Islet precursor cell (in vitro differentiated cells): ENCODE measurements at regions not wholly inside any gene's neighbourhood (a gene's known extent, or its start where the extent isn't known, plus 50 kb on each side); places are given as distances from the start of the nearest gene placed in this dataset.
"Not testable (repeated sequence)": the region's sequence is repeated elsewhere in the genome, so short reads cannot be mapped to it uniquely, and the experiment has no call there.

Experiments used
- DNase-seq: peaks from one replicate; pipeline ENCODE4 v3.0.0-alpha.2; 2018

DNA sequence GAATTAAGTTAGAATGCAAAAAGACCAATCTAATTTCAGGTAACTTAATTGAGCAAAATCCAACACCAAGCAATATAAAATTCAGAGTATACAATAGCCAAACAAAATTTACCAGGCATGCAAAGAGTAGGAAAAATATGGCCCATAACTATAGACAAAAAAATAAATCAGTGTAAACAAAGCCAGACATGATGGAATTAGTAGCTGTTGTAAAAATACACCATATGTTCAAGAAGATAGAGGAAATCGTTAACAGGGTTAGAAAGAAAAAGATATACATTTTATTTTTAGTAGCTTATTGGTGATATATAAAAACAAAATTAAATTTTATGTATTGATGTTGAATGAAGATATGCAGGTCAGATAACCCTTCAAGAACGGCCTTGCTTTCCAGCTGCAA lies 621.1 kb upstream of the MIR17HG start:
- DNase-seq, result no peak

DNA sequence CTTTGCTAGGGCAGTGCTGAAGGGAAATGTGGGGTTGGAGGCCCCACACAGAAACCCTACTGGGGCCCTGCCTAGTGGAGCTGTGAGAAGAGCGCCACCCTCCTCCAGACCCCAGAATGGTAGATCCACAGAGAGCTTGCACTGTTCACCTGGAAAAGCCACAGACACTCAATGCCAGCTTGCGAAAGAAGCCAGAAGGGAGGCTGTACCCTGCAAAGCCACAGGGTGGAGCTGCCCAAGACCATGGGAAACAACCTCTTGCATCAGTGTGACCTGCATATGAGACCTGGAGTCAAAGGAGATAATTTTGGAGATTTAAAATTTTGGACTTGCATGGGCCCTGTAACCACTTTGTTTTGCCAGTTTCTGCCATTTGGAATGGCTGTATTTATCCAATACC lies 615.4 kb upstream of the MIR17HG start:
- no peak for DNase-seq

DNA sequence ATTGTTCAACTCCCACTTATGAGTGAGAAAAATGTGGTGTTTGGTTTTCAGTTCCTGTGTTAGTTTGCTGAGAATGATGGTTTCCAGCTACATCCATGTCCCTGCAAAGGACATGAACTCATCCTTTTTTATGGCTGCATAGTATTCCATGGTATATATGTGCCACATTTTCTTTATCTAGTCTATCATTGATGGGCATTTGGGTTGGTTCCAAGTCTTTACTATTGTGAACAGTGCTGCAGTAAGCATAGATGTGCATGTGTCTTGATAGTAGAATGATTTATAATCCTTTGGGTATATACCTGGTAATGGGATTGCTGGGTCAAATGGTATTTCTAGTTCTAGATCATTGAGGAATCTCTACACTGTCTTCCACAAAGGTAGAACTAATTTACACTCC lies 613.0 kb upstream of the MIR17HG start:
- DNase-seq, result not testable (repeated sequence)

- no peak for DNase-seq
Observed at GRCh38 chr13:90738881-90739280, 608.6 kb upstream of the MIR17HG start.

DNA sequence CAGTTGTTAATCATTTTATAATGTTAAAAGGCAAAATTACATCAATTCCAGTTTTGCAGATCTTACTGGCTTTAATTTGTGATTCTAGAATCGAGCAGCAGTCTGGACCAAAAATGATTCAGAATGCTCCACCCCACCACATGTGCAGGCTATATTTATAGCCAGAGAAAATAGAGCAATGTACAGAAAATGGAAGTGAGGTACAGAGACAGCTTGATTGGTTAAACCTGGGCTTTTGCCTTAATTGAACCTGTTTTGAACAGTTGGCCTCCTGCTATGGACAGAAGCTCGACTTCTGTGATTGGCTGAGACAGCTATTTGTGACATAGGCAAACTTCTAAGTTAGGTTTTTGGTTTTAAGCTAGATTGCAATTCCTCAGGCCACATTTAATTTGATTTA lies 607.4 kb upstream of the MIR17HG start:
- no peak for DNase-seq

DNA sequence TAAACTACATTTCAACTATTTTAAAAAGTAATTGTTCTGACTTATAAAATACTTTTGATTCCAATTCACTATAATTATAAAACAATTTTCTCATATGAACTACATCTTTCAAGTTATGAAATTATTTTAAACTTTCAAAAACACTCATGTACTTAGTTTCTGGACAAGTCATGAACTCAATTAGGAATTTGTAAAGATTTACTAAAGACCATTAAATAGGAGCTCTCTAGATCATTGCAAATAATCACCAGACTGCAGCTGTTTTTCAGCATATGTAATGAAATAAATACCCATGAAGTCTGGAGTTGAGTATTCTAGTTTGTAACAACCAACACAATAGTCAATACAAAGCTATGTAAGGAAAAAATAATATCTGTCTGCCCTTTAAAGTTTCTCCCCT lies 605.1 kb upstream of the MIR17HG start:
- no peak for DNase-seq

DNA sequence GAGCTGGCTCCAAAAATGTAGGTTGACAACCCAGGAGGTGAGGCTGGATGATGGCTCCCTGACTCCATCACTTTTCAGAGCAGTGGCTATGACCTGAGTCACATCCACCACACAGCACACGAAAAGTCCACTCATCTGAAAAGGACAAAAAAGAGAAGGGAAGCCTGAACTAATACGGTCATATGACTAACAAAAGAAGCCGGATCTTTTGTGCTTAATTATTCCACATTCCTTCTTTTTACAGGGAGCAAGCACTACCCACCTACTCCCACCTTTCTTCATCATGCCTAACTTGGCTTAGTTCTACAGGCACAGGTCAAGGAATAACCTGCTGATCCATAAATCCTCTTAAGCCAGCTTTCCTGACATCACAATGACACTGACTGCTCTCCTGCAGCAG lies 601.3 kb upstream of the MIR17HG start:
- DNase-seq, result no peak

GRCh38 chr13:90750021-90750420 lies 597.5 kb upstream of the MIR17HG start:
- DNase-seq, result no peak

DNA sequence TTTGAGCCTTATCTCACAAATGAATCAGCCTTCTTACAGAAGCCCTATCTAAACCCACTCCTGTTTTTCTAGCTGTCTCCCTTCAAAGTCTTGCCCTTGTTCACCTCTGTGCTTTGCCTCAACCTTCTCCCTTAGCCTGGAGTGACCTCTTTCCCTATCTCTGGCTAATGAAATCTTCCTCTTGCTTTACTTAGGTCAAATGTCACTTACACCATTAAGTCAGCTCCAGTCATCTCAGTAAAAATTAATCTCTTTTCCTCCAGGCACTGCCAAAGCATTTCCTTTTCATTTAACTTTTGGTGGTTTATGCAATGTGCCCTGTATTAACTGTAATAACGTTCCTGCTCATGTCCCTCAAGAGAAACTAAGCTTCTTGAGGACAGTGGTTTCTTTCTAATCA lies 596.5 kb upstream of the MIR17HG start:
- DNase-seq, result no peak

DNA sequence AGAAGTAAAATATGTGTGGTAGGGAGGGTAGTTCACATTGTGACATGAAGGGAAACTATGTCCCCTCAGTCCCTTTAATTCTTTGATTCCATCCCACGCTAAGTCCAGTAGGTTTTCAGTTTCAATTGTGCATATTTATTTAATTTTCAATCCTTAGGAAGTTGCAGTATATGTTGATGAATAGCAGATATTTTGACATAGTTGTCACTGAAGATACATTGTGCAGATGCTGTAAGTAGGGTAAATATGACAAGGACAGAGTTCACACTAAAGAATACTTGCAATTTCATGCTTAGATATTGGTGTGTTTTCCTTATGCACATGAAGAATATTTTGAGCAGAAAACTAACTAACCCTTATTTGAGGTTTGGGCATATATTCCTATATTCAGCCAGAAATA lies 595.4 kb upstream of the MIR17HG start:
- DNase-seq, result no peak

DNA sequence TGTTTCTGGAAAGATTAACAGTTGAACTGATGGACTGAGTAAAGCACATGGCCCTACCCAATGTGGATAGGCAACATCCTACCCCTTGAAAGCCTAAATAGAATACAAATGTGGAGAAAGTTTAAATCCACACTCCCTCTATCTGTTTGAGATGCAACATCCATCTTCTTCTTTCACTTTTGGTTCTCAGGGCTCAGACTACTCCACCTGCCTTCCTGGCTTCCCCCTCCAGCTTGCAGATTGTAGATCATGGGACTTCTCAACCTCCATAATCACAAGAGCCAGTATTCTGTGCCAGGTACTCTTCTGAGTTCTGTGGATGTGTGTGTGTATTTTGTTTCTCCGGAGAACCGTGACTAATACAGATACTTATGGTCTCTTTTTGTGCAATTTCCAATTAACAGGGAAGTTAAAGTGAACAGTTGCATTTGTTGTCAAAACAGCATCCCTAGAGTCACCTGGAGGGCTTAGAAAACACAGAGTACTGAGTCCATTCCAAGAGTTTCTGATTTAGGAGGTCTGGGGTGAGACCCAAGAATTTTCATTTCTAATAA lies 590.3 kb upstream of the MIR17HG start:
- no peak for DNase-seq

GRCh38 chr13:90760639-90761038 lies 586.8 kb upstream of the MIR17HG start:
- DNase-seq, result no peak

- DNase-seq, result no peak
Observed at GRCh38 chr13:90763476-90764150, 583.9 kb upstream of the MIR17HG start.

GRCh38 chr13:90766386-90766902 lies 581.0 kb upstream of the MIR17HG start:
- no peak for DNase-seq

DNA sequence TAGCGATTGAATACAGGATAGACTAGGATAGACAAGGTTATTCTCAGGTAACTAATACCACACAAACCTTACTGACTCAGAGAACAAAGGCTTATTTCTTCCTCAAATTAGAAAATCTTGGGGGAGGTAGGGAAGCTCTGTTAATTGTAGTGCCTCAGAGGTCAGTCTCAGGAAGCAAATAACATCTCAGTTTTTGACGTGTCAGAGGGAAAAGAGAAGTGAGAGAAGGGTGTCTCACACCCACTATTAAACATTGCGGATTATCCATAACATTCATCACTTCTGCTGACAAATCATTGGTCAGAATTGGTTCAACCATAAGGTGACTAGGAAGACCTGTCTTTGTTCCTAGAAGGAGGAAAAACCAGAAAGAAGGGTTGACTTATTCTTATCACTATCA lies 579.4 kb upstream of the MIR17HG start:
- no peak for DNase-seq

- DNase-seq, result no peak
Observed at GRCh38 chr13:90769387-90769786, 578.1 kb upstream of the MIR17HG start.

GRCh38 chr13:90770334-90770733 lies 577.2 kb upstream of the MIR17HG start:
- no peak for DNase-seq

GRCh38 chr13:90773681-90774080 lies 573.8 kb upstream of the MIR17HG start:
- DNase-seq, result no peak

GRCh38 chr13:90776051-90776748 lies 571.3 kb upstream of the MIR17HG start:
- no peak for DNase-seq

GRCh38 chr13:90783273-90783672 lies 564.2 kb upstream of the MIR17HG start:
- DNase-seq, result no peak

- DNase-seq, result no peak
Observed at GRCh38 chr13:90787007-90787406, 560.5 kb upstream of the MIR17HG start.

- DNase-seq, result no peak
Observed at GRCh38 chr13:90792335-90792734, 555.2 kb upstream of the MIR17HG start.

- no peak for DNase-seq
Observed at GRCh38 chr13:90793261-90793820, 554.1 kb upstream of the MIR17HG start.

DNA sequence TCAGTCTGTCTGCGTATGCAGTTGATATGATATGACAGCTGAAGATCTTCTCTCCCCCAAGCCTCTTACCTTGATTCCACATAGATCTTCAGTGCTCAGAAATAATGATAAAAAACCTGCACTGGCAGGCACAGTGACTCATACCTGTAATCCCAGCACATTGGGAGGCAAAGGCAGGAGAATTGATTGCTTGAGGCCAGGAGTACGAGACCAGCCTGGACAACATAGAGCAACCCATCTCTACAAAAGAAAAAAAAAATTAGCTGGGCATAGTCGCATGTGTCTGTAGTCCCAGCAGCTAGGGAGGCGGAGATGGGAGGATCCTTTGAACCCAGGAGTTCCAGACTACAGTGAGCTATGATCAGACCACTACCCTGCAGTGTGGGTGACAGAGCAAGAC lies 551.0 kb upstream of the MIR17HG start:
- DNase-seq, result no peak
